ENCODE measurements at regions not wholly inside any gene's neighbourhood (a gene's known extent, or its start where the extent isn't known, plus 50 kb on each side); places are given as distances from the start of the nearest gene placed in this dataset.

GRCh38 chr2:2768476-2768875 lies 437.4 kb upstream of the MYT1L start:
- Histone ChIP-seq H3K4me1 (peaks cover 8 to 20% (median 16%) of the 10 kb centered on the region in 3 donors), H3K4me3 (no peak overlapping the region), H3K9me3 (no peaks in the 10 kb centered on the region), H3K27ac (no peak overlapping the region), H3K27me3 (no peaks in the 10 kb centered on the region), H3K36me3 (no peaks in the 10 kb centered on the region)
- DNase-seq: no peak
- TF ChIP-seq CTCF (IDR thresholded peaks at IDR 0.05): no peak
- WGBS, 2 donors: 84 to 100% methylated on average over 2 to 4 of the region's 6 CpGs
- intact Hi-C loops (cut with DNase I): no loop called here

- Histone ChIP-seq H3K36me3 (no peaks in the 10 kb centered on the region), H3K27me3 (no peaks in the 10 kb centered on the region), H3K4me1 (peaks cover 11 to 26% (median 22%) of the 10 kb centered on the region in 3 donors), H3K4me3 (no peak overlapping the region), H3K27ac (no peak overlapping the region), H3K9me3 (no peaks in the 10 kb centered on the region)
- no peak for DNase-seq
- intact Hi-C loops (cut with DNase I): no loop called here
- no peak for TF ChIP-seq POLR2A (IDR thresholded peaks at IDR 0.05)
- TF ChIP-seq CTCF (IDR thresholded peaks at IDR 0.05): no peak
- WGBS, 2 donors: 78 to 80% methylated on average over 6 to 9 of the region's 9 CpGs
Measured at GRCh38 chr2:2767837-2768236, 436.8 kb upstream of the MYT1L start.

GRCh38 chr2:2765839-2766495 lies 434.9 kb upstream of the MYT1L start:
- Histone ChIP-seq H3K27ac (no peak overlapping the region), H3K36me3 (no peaks in the 10 kb centered on the region), H3K4me1 (peaks cover 11 to 31% (median 23%) of the 10 kb centered on the region in 3 donors), H3K4me3 (no peak overlapping the region), H3K27me3 (no peaks in the 10 kb centered on the region), H3K9me3 (no peaks in the 10 kb centered on the region)
- DNase-seq: no peak
- 71 to 81% methylated on average over 6 to 7 of the region's 22 CpGs for WGBS, 2 donors
- intact Hi-C loops (cut with DNase I): no loop called here
- TF ChIP-seq POLR2A (IDR thresholded peaks at IDR 0.05): no peak
- TF ChIP-seq CTCF (IDR thresholded peaks at IDR 0.05): no peak

GRCh38 chr2:2765176-2765800 lies 434.2 kb upstream of the MYT1L start:
- intact Hi-C loops (cut with DNase I): no loop called here
- peaks cover 11 to 31% (median 23%) of the 10 kb centered on the region in 3 donors for H3K4me1 ChIP-seq
- no peak for TF ChIP-seq CTCF (IDR thresholded peaks at IDR 0.05)
- TF ChIP-seq POLR2A (IDR thresholded peaks at IDR 0.05): no peak
- no peaks in the 10 kb centered on the region for H3K36me3 ChIP-seq
- no peak for DNase-seq
- H3K4me3 ChIP-seq: no peak overlapping the region
- no peak overlapping the region for H3K27ac ChIP-seq
- 95 to 100% methylated on average over 8 of the region's 17 CpGs for WGBS, 2 donors
- no peaks in the 10 kb centered on the region for H3K9me3 ChIP-seq
- H3K27me3 ChIP-seq: no peaks in the 10 kb centered on the region

GRCh38 chr2:2764739-2765138 lies 433.7 kb upstream of the MYT1L start:
- no peak for TF ChIP-seq POLR2A (IDR thresholded peaks at IDR 0.05)
- no peak for TF ChIP-seq CTCF (IDR thresholded peaks at IDR 0.05)
- Histone ChIP-seq H3K27ac (no peak overlapping the region), H3K27me3 (no peaks in the 10 kb centered on the region), H3K4me3 (no peak overlapping the region), H3K36me3 (no peaks in the 10 kb centered on the region), H3K9me3 (no peaks in the 10 kb centered on the region), H3K4me1 (peaks cover 11 to 27% (median 20%) of the 10 kb centered on the region in 3 donors)
- intact Hi-C loops (cut with DNase I): no loop called here
- 92 to 93% methylated on average over 11 to 17 of the region's 18 CpGs for WGBS, 2 donors
- no peak for DNase-seq
